Neural cell (in vitro differentiated cells): ENCODE measurements at regions not wholly inside any gene's neighbourhood (a gene's known extent, or its start where the extent isn't known, plus 50 kb on each side); places are given as distances from the start of the nearest gene placed in this dataset.

Experiments used
- H2AFZ ChIP-seq: fragments of 200-600, 300-800 bp; sonication (generic), shearing (Covaris generic); 2 replicates; pipeline ENCODE4 v1.6.0; 2014; ENCODE audit warnings: low read depth, mild to moderate bottlenecking, antibody characterized with exemption, low read length, moderate library complexity
- H3F3A ChIP-seq: fragments of 200-600 bp; shearing (Covaris generic); 2 replicates; pipeline ENCODE4 v1.6.1; 2016; ENCODE audit warnings: mild to moderate bottlenecking, moderate library complexity, mixed read lengths, antibody characterized with exemption, low read length; ENCODE audit not compliant: insufficient read depth, poor library complexity, severe bottlenecking
- H3K27ac ChIP-seq: fragments of 200-600, 300-800 bp; sonication (generic), shearing (Covaris generic); 2 replicates; pipeline ENCODE4 v1.5.1; 2014; ENCODE audit warnings: mild to moderate bottlenecking, low read length, moderate library complexity
- H3K27me3 ChIP-seq: fragments of 300-800, 200-600 bp; sonication (generic), shearing (Covaris generic); 2 replicates; pipeline ENCODE4 v1.6.0; 2014; ENCODE audit warnings: mild to moderate bottlenecking, low read depth, low read length, moderate library complexity; ENCODE audit not compliant: insufficient read depth
- H3K36me3 ChIP-seq: fragments of 300-800, 200-600 bp; sonication (generic), shearing (Covaris generic); 2 replicates; pipeline ENCODE4 v1.5.1; 2014; ENCODE audit warnings: mild to moderate bottlenecking, antibody characterized with exemption, low read length, moderate library complexity; ENCODE audit not compliant: insufficient read depth
- H3K4me2 ChIP-seq: fragments of 300-800, 200-600 bp; sonication (generic), shearing (Covaris generic); 2 replicates; pipeline ENCODE4 v1.6.0; 2014; ENCODE audit warnings: mild to moderate bottlenecking, low read length
- H3K4me3 ChIP-seq: fragments of 300-800, 200-600 bp; sonication (generic), shearing (Covaris generic); 2 replicates; pipeline ENCODE4 v1.5.1; 2014; ENCODE audit warnings: mild to moderate bottlenecking, low read length, moderate library complexity
- H3K79me2 ChIP-seq: fragments of 200-600 bp; shearing (Covaris generic); replicated peaks from 2 replicates; pipeline ENCODE4 v1.6.0; 2014; ENCODE audit warnings: mild to moderate bottlenecking, low read length, moderate library complexity; ENCODE audit not compliant: insufficient read depth
- H3K9ac ChIP-seq: fragments of 300-800, 200-600 bp; sonication (generic), shearing (Covaris generic); 2 replicates; pipeline ENCODE4 v1.6.1; 2016; ENCODE audit warnings: mild to moderate bottlenecking, low read length, mixed read lengths
- H3K9me2 ChIP-seq: fragments of 200-600 bp; shearing (Covaris generic); 2 replicates; pipeline ENCODE4 v1.6.1; 2016; ENCODE audit warnings: mild to moderate bottlenecking, low read length, mixed read lengths; ENCODE audit not compliant: insufficient read depth
- H3K9me3 ChIP-seq: fragments of 200-600, 300-800 bp; sonication (generic), shearing (Covaris generic); 2 replicates; pipeline ENCODE4 v1.6.1; 2016; ENCODE audit warnings: mild to moderate bottlenecking, mixed run types, low read length, moderate library complexity, mixed read lengths
- H4K20me1 ChIP-seq: fragments of 200-600 bp; shearing (Covaris generic); 2 replicates; pipeline ENCODE4 v1.6.1; 2016; ENCODE audit warnings: mild to moderate bottlenecking, mixed run types; ENCODE audit not compliant: insufficient read depth
- EP300 ChIP-seq: fragments of 450-650 bp; conservative IDR thresholded peaks from 2 replicates; pipeline ENCODE4 v1.6.1; 2014; ENCODE audit warnings: antibody characterized with exemption, mild to moderate bottlenecking, moderate library complexity; ENCODE audit not compliant: poor library complexity, severe bottlenecking
- EZH2 ChIP-seq: fragments of 200-600, 300-800 bp; shearing (Covaris generic), sonication (generic); IDR thresholded peaks from 2 replicates; pipeline ENCODE4 v1.6.1; 2014; ENCODE audit warnings: antibody characterized with exemption, low read length, borderline replicate concordance, mild to moderate bottlenecking; ENCODE audit not compliant: insufficient read depth, poor library complexity, severe bottlenecking
- MXI1 ChIP-seq: fragments of 450-650 bp; conservative IDR thresholded peaks from 2 replicates; pipeline ENCODE4 v1.6.1; 2014; ENCODE audit warnings: antibody characterized with exemption, mild to moderate bottlenecking; ENCODE audit not compliant: poor library complexity, severe bottlenecking
- POLR2AphosphoS5 ChIP-seq: IDR thresholded peaks from 2 replicates; pipeline ENCODE4 v1.6.1; 2012
- RAD21 ChIP-seq: fragments of 450-650 bp; conservative IDR thresholded peaks from 2 replicates; pipeline ENCODE4 v1.6.1; 2014; ENCODE audit warnings: antibody characterized with exemption, mild to moderate bottlenecking, moderate library complexity
- SMC3 ChIP-seq: fragments of 450-650 bp; conservative IDR thresholded peaks from 2 replicates; pipeline ENCODE4 v1.6.1; 2014; ENCODE audit warnings: antibody characterized with exemption, mild to moderate bottlenecking, moderate library complexity; ENCODE audit not compliant: poor library complexity
- TAF1 ChIP-seq: IDR thresholded peaks from 2 replicates; pipeline ENCODE4 v1.6.1; 2012; ENCODE audit warnings: low read depth
- TF ChIP-seq, protein P1 (sequence below): IDR thresholded peaks from 2 replicates; pipeline ENCODE4 v1.6.1; 2012; ENCODE audit warnings: borderline replicate concordance
- TF ChIP-seq, protein P2 (sequence below): fragments of 450-650 bp; IDR thresholded peaks from 2 replicates; pipeline ENCODE4 v1.5.1; 2014; ENCODE audit warnings: antibody characterized with exemption, mild to moderate bottlenecking, moderate library complexity; ENCODE audit not compliant: poor library complexity, severe bottlenecking

DNA sequence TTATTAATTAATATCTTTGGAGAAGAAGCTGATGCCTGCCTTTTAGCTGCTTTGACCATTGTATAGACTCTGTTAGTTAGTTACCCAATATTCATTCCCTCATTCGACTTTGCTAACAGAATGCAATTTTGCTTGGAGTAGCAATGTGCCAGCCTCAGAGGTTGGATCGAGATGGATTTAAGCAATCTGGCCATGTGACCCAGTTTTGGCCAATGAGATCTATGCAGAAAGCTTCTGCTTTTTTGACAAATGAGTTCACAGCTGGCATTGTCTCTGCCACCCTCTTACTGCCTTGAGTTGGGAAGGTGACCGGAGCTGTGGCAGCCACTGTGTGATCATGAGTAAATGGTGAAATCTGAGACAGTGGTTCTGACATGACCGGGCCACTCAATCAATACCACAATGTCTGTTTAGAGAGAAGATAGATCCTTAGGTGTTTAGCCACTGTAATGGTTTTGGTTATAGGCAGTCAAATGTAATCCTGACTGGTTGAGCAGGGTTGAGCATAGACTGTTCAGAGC lies 74.9 kb upstream of the MED13L start:
- H3K27me3 ChIP-seq, result no peaks in the 10 kb centered on the region
- no peaks in the 10 kb centered on the region for H4K20me1 ChIP-seq
- H3K9me2 ChIP-seq, result no peaks in the 10 kb centered on the region
- H3K9me3 ChIP-seq, result no peaks in the 10 kb centered on the region
- H3K4me2 ChIP-seq, result no peak overlapping the region
- H3K9ac ChIP-seq, result no peak overlapping the region
- H3K36me3 ChIP-seq, result no peaks in the 10 kb centered on the region
- no peak overlapping the region for H3K27ac ChIP-seq
- no peaks in the 10 kb centered on the region for H3K79me2 ChIP-seq
- no peak overlapping the region for H2AFZ ChIP-seq
- H3K4me3 ChIP-seq, result no peak overlapping the region
- TF ChIP-seq SMC3 (no peak), EZH2 (no peak), MXI1 (no peak), RAD21 (no peak), TAF1 (no peak)
- TF ChIP-seq, protein P1, sequence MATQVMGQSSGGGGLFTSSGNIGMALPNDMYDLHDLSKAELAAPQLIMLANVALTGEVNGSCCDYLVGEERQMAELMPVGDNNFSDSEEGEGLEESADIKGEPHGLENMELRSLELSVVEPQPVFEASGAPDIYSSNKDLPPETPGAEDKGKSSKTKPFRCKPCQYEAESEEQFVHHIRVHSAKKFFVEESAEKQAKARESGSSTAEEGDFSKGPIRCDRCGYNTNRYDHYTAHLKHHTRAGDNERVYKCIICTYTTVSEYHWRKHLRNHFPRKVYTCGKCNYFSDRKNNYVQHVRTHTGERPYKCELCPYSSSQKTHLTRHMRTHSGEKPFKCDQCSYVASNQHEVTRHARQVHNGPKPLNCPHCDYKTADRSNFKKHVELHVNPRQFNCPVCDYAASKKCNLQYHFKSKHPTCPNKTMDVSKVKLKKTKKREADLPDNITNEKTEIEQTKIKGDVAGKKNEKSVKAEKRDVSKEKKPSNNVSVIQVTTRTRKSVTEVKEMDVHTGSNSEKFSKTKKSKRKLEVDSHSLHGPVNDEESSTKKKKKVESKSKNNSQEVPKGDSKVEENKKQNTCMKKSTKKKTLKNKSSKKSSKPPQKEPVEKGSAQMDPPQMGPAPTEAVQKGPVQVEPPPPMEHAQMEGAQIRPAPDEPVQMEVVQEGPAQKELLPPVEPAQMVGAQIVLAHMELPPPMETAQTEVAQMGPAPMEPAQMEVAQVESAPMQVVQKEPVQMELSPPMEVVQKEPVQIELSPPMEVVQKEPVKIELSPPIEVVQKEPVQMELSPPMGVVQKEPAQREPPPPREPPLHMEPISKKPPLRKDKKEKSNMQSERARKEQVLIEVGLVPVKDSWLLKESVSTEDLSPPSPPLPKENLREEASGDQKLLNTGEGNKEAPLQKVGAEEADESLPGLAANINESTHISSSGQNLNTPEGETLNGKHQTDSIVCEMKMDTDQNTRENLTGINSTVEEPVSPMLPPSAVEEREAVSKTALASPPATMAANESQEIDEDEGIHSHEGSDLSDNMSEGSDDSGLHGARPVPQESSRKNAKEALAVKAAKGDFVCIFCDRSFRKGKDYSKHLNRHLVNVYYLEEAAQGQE, result no peak
- no peaks in the 10 kb centered on the region for H3F3A ChIP-seq

DNA sequence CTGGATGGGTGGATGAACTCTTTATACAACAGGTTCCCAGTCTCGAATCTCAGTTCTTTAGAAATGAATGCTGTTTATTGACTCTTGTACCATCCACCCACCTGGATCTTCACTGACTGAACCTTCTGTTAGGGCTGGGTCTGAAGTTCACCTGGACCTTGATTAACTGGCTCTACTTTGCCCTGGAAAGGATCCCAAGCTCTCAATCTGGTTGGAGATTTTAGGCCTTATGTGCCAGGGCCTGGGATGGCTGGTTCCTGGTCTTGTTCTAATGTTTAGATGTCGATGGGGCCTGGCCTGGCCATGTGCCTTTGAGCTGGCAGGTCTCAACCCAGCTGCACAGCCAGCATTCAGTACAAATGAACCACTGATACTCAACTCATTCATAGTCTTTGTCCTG lies 76.5 kb upstream of the MED13L start:
- Histone ChIP-seq H3K27ac (no peak overlapping the region), H3K4me2 (no peak overlapping the region), H3K27me3 (no peaks in the 10 kb centered on the region), H3K9ac (no peak overlapping the region), H3K4me3 (no peak overlapping the region), H4K20me1 (no peaks in the 10 kb centered on the region), H3K9me2 (no peaks in the 10 kb centered on the region), H3K79me2 (no peaks in the 10 kb centered on the region), H3K36me3 (no peaks in the 10 kb centered on the region), H2AFZ (no peak overlapping the region), H3K9me3 (no peaks in the 10 kb centered on the region), H3F3A (no peaks in the 10 kb centered on the region)
- no peak for TF ChIP-seq EZH2
- TF ChIP-seq, protein P1, result no peak
- no peak for TF ChIP-seq POLR2AphosphoS5
- TF ChIP-seq SMC3, result no peak
- no peak for TF ChIP-seq MXI1
- TF ChIP-seq TAF1, result no peak
- TF ChIP-seq EP300, result no peak
- TF ChIP-seq, protein P2, sequence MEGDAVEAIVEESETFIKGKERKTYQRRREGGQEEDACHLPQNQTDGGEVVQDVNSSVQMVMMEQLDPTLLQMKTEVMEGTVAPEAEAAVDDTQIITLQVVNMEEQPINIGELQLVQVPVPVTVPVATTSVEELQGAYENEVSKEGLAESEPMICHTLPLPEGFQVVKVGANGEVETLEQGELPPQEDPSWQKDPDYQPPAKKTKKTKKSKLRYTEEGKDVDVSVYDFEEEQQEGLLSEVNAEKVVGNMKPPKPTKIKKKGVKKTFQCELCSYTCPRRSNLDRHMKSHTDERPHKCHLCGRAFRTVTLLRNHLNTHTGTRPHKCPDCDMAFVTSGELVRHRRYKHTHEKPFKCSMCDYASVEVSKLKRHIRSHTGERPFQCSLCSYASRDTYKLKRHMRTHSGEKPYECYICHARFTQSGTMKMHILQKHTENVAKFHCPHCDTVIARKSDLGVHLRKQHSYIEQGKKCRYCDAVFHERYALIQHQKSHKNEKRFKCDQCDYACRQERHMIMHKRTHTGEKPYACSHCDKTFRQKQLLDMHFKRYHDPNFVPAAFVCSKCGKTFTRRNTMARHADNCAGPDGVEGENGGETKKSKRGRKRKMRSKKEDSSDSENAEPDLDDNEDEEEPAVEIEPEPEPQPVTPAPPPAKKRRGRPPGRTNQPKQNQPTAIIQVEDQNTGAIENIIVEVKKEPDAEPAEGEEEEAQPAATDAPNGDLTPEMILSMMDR, result no peak
- TF ChIP-seq RAD21, result no peak
